Transverse colon (tissue), 4 donors: ENCODE measurements at regions not wholly inside any gene's neighbourhood (a gene's known extent, or its start where the extent isn't known, plus 50 kb on each side); places are given as distances from the start of the nearest gene placed in this dataset.

Source experiments
- POLR2A ChIP-seq: fragments of 450-650 bp; IDR thresholded peaks from one replicate; pipeline ENCODE4 v1.6.1; 2016; ENCODE audit warnings: antibody characterized with exemption, mild to moderate bottlenecking, moderate library complexity
- POLR2AphosphoS5 ChIP-seq, 3 donors: sonication (generic); formaldehyde crosslinking; IDR thresholded peaks; one replicate each; pipeline ENCODE4 v1.6.1; 2016; ENCODE audit warnings: antibody characterized with exemption in 3 of 3
- TF ChIP-seq, protein P1 (sequence below), 5 experiments: fragments of 200-600 bp in 3 of 5; fragments of 450-650 bp in 2 of 5; sonication (generic) in 3 of 5; IDR thresholded peaks; 1 replicate in 2 of 5; 2 replicates in 3 of 5; pipeline ENCODE4 v1.5.1; 2016 to 2017; ENCODE audit warnings: antibody characterized with exemption in 5 of 5, inconsistent platforms in 3 of 5, mild to moderate bottlenecking in 2 of 5, moderate library complexity in 1 of 5

DNA sequence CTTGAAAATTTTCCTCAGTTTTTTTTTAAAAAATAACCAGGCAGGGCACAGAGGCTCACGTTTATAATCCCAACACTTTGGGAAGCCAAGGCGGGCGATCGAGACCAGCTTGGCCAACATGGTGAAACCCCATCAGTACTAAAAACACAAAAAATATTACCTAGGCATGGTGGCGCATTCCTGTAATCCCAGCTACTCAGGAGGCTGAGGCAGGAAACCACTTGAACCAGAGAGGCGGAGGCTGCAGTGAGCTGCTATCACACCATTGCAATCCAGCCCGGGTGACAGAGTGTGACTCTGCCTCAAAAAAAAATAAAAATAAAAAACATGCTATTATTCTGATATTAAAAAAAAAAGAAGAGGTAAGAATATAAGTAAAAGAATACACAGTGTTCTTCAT is 191.0 kb downstream of the ZEB2 start:
- TF ChIP-seq POLR2AphosphoS5 (IDR thresholded peaks at IDR 0.05) (no peak), POLR2A (no peak)
- TF ChIP-seq, protein P1, sequence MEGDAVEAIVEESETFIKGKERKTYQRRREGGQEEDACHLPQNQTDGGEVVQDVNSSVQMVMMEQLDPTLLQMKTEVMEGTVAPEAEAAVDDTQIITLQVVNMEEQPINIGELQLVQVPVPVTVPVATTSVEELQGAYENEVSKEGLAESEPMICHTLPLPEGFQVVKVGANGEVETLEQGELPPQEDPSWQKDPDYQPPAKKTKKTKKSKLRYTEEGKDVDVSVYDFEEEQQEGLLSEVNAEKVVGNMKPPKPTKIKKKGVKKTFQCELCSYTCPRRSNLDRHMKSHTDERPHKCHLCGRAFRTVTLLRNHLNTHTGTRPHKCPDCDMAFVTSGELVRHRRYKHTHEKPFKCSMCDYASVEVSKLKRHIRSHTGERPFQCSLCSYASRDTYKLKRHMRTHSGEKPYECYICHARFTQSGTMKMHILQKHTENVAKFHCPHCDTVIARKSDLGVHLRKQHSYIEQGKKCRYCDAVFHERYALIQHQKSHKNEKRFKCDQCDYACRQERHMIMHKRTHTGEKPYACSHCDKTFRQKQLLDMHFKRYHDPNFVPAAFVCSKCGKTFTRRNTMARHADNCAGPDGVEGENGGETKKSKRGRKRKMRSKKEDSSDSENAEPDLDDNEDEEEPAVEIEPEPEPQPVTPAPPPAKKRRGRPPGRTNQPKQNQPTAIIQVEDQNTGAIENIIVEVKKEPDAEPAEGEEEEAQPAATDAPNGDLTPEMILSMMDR (IDR thresholded peaks at IDR 0.05), result no peak
